H1 (cell line): ENCODE measurements at regions not wholly inside any gene's neighbourhood (a gene's known extent, or its start where the extent isn't known, plus 50 kb on each side); places are given as distances from the start of the nearest gene placed in this dataset.

Experiments
- CTCF ChIA-PET: fragments of 300-600 bp; sonication (Branson Sonifier 250); formaldehyde crosslinking; loops from one replicate; lab custom pipeline; 2021; ENCODE audit not compliant: partially characterized antibody; lab: Charles Lee
- POLR2A ChIA-PET: fragments of 300-600 bp; sonication (Branson Sonifier 250); formaldehyde crosslinking; loops from one replicate; lab custom pipeline; 2021; ENCODE audit warnings: inconsistent platforms; ENCODE audit not compliant: partially characterized antibody; lab: Charles Lee
- DNase-seq, 2 experiments: peaks; one replicate each; pipeline versions ENCODE4 v3.0.0 to v3.0.0-alpha.2; 2010 to 2022; ENCODE audit warnings: low spot score in 2 of 2, low read depth in 1 of 2, mixed read lengths in 1 of 2
- FAIRE-seq: peaks from 2 replicates; lab custom pipeline; 2011; peaks lifted over from hg19 to GRCh38; lab: Jason Lieb, UNC
- H2AFZ ChIP-seq: 2 replicates; pipeline ENCODE4 v1.8.1; 2012; ENCODE audit warnings: low read length, inconsistent platforms
- H2AK5ac ChIP-seq: 2 replicates; pipeline ENCODE4 v1.6.1; 2013; ENCODE audit warnings: low read depth, low read length
- H2BK120ac ChIP-seq: replicated peaks from 2 replicates; pipeline ENCODE3; 2013; ENCODE audit warnings: low read depth, low read length, inconsistent platforms
- H2BK12ac ChIP-seq: 2 replicates; pipeline ENCODE4 v1.6.1; 2013; ENCODE audit warnings: low read depth, low read length
- H2BK15ac ChIP-seq: 2 replicates; pipeline ENCODE4 v1.6.1; 2013; ENCODE audit warnings: low read length
- H2BK20ac ChIP-seq: 2 replicates; pipeline ENCODE4 v1.6.1; 2013; ENCODE audit warnings: low read length
- H2BK5ac ChIP-seq: 2 replicates; pipeline ENCODE4 v1.6.1; 2013; ENCODE audit warnings: low read depth, low read length
- H3K14ac ChIP-seq: 2 replicates; pipeline ENCODE4 v1.6.1; 2013; ENCODE audit warnings: inconsistent platforms; ENCODE audit not compliant: insufficient read length
- H3K18ac ChIP-seq: 2 replicates; pipeline ENCODE4 v1.6.1; 2013; ENCODE audit warnings: low read length; ENCODE audit errors: extremely low read depth
- H3K23ac ChIP-seq: 2 replicates; pipeline ENCODE4 v1.6.1; 2013; ENCODE audit warnings: inconsistent platforms; ENCODE audit not compliant: insufficient read length
- H3K23me2 ChIP-seq: 2 replicates; pipeline ENCODE4 v1.6.1; 2013; ENCODE audit warnings: low read depth, low read length
- H3K27ac ChIP-seq: 2 replicates; pipeline ENCODE4 v1.6.1; 2011; ENCODE audit warnings: low read depth, low read length, inconsistent platforms
- H3K27me3 ChIP-seq, 4 experiments: replicated peaks in 1 of 4; 1 replicate in 1 of 4; 2 replicates in 3 of 4; pipeline versions ENCODE4 v1.6.1 to v1.8.1; 2011 to 2013; ENCODE audit warnings: low read length in 3 of 4, mild to moderate bottlenecking in 3 of 4, inconsistent platforms in 2 of 4, mixed read lengths in 2 of 4, moderate library complexity in 1 of 4; ENCODE audit not compliant: control insufficient read depth in 3 of 4, insufficient read depth in 3 of 4; ENCODE audit errors: extremely low read depth in 1 of 4
- H3K36me3 ChIP-seq, 4 experiments: 2 replicates each; pipeline versions ENCODE4 v1.6.1 to v1.8.1; 2011 to 2013; ENCODE audit warnings: mild to moderate bottlenecking in 4 of 4, low read length in 3 of 4, moderate library complexity in 2 of 4, control low read depth in 1 of 4, inconsistent platforms in 1 of 4; ENCODE audit not compliant: insufficient read depth in 4 of 4, control insufficient read depth in 2 of 4
- H3K4ac ChIP-seq: replicated peaks from 2 replicates; pipeline ENCODE3; 2013; ENCODE audit warnings: low read length, low read depth, mixed read lengths, inconsistent platforms; ENCODE audit not compliant: insufficient read length
- H3K4me1 ChIP-seq, 4 experiments: replicated peaks in 1 of 4; 1 replicate in 1 of 4; 2 replicates in 3 of 4; pipeline versions ENCODE4 v1.6.1 to v1.8.1; 2011 to 2013; ENCODE audit warnings: low read length in 3 of 4, inconsistent platforms in 2 of 4, mixed read lengths in 1 of 4; ENCODE audit not compliant: insufficient read depth in 4 of 4, control insufficient read depth in 3 of 4
- H3K4me2 ChIP-seq, 2 experiments: 2 replicates each; pipeline versions ENCODE4 v1.6.1 to v1.8.1; 2011 to 2013; ENCODE audit warnings: low read depth in 2 of 2, low read length in 2 of 2, control low read depth in 1 of 2, inconsistent platforms in 1 of 2, mild to moderate bottlenecking in 1 of 2; ENCODE audit not compliant: insufficient read depth in 1 of 2
- H3K4me3 ChIP-seq, 4 experiments: fragments of 200-600, 300-600 bp in 1 of 4; sonication (generic), shearing (Covaris generic), sonication (Bioruptor Twin) in 1 of 4; 2 replicates each; pipeline versions ENCODE4 v1.5.1 to v1.8.1; 2011 to 2016; ENCODE audit warnings: low read length in 4 of 4, low read depth in 3 of 4, control low read depth in 2 of 4, inconsistent platforms in 2 of 4, mild to moderate bottlenecking in 2 of 4, mixed read lengths in 1 of 4, moderate library complexity in 1 of 4; ENCODE audit not compliant: insufficient read depth in 2 of 4; ENCODE audit errors: extremely low read depth in 1 of 4
- H3K56ac ChIP-seq: replicated peaks from 2 replicates; pipeline ENCODE3; 2013; ENCODE audit warnings: low read depth, mild to moderate bottlenecking, mixed read lengths, low read length, inconsistent platforms; ENCODE audit not compliant: insufficient read length
- H3K79me1 ChIP-seq: 2 replicates; pipeline ENCODE4 v1.6.1; 2013; ENCODE audit warnings: low read depth, low read length, control low read depth
- H3K79me2 ChIP-seq, 2 experiments: 2 replicates each; pipeline versions ENCODE4 v1.6.1 to v1.8.1; 2012 to 2013; ENCODE audit warnings: low read length in 2 of 2, mild to moderate bottlenecking in 2 of 2, inconsistent platforms in 1 of 2; ENCODE audit not compliant: insufficient read depth in 2 of 2, control insufficient read depth in 1 of 2
- H3K9ac ChIP-seq, 4 experiments: replicated peaks in 1 of 4; 1 replicate in 1 of 4; 2 replicates in 3 of 4; pipeline versions ENCODE4 v1.6.1 to v1.8.1; 2011 to 2013; ENCODE audit warnings: low read depth in 3 of 4, low read length in 3 of 4, control low read depth in 2 of 4, mild to moderate bottlenecking in 2 of 4, moderate library complexity in 2 of 4, inconsistent platforms in 1 of 4; ENCODE audit errors: extremely low read depth in 1 of 4
- H3K9me3 ChIP-seq, 2 experiments: 2 replicates each; pipeline versions ENCODE4 v1.6.1 to v1.8.1; 2012 to 2013; ENCODE audit warnings: mild to moderate bottlenecking in 2 of 2, moderate library complexity in 2 of 2, control low read depth in 1 of 2, inconsistent platforms in 1 of 2, low read depth in 1 of 2, low read length in 1 of 2, mixed read lengths in 1 of 2; ENCODE audit not compliant: insufficient read depth in 2 of 2
- H4K20me1 ChIP-seq, 2 experiments: replicated peaks in 1 of 2; 2 replicates each; pipeline versions ENCODE3 to v1.8.1; 2011 to 2013; ENCODE audit warnings: inconsistent platforms in 2 of 2, low read length in 2 of 2, mild to moderate bottlenecking in 1 of 2; ENCODE audit not compliant: insufficient read depth in 2 of 2, control insufficient read depth in 1 of 2
- H4K5ac ChIP-seq: 2 replicates; pipeline ENCODE4 v1.6.1; 2013; ENCODE audit warnings: low read length, low read depth, mixed read lengths, inconsistent platforms; ENCODE audit not compliant: insufficient read length
- H4K8ac ChIP-seq: 2 replicates; pipeline ENCODE4 v1.8.0; 2013; ENCODE audit warnings: mild to moderate bottlenecking, moderate library complexity, low read length, inconsistent platforms; ENCODE audit not compliant: insufficient read depth; ENCODE audit errors: extremely low read depth
- H4K91ac ChIP-seq: replicated peaks from 2 replicates; pipeline ENCODE3; 2013; ENCODE audit warnings: low read length, mixed read lengths, inconsistent platforms; ENCODE audit not compliant: insufficient read length
- CTBP2 ChIP-seq: IDR thresholded peaks from 2 replicates; pipeline ENCODE4 v1.7.0; 2011; ENCODE audit warnings: borderline replicate concordance, mild to moderate bottlenecking, moderate library complexity, mixed read lengths, low read length; ENCODE audit not compliant: insufficient read depth, insufficient read length
- EGR1 ChIP-seq: IDR thresholded peaks from 2 replicates; pipeline ENCODE4 v1.6.1; 2011; ENCODE audit warnings: low read depth, low read length, borderline replicate concordance
- KDM1A ChIP-seq: fragments of 200-600, 300-600 bp; sonication (generic); IDR thresholded peaks from 2 replicates; pipeline ENCODE4 v1.7.1; 2016; ENCODE audit warnings: mild to moderate bottlenecking, low read length, borderline replicate concordance
- MAFK ChIP-seq: IDR thresholded peaks from 2 replicates; pipeline ENCODE4 v1.6.1; 2012; ENCODE audit warnings: low read depth, mild to moderate bottlenecking, improper control_type of control experiment, low read length
- SP4 ChIP-seq: IDR thresholded peaks from 2 replicates; pipeline ENCODE4 v1.6.1; 2012; ENCODE audit warnings: low read length, inconsistent platforms
- YY1 ChIP-seq: IDR thresholded peaks from 2 replicates; pipeline ENCODE4 v1.6.1; 2011; ENCODE audit warnings: low read depth, mild to moderate bottlenecking, low read length
- WGBS, 2 experiments: shearing (Covaris generic) in 1 of 2; methylation state at CpG; one replicate each; pipeline versions ENCODE4 v1.1.6 to v1.1.7; 2013 to 2015; ENCODE audit warnings: low lambda C conversion rate in 2 of 2, mixed read lengths in 2 of 2, inconsistent platforms in 1 of 2, low coverage in 1 of 2, missing lambda C conversion rate in 1 of 2; ENCODE audit not compliant: insufficient replicate concordance in 2 of 2, insufficient coverage in 1 of 2, insufficient read length in 1 of 2; ENCODE audit errors: extremely low coverage in 1 of 2, missing lambda C conversion rate in 1 of 2; 5-methylcytosine and 5-hydroxymethylcytosine counted together
- TF ChIP-seq, protein P1 (sequence below): IDR thresholded peaks from 2 replicates; pipeline ENCODE4 v1.6.1; 2012; ENCODE audit warnings: low read length, inconsistent platforms
- TF ChIP-seq, protein P2 (sequence below): IDR thresholded peaks from 2 replicates; pipeline ENCODE4 v1.6.1; 2012; ENCODE audit warnings: inconsistent platforms
- TF ChIP-seq, protein P3 (sequence below), 3 experiments: IDR thresholded peaks; 1 replicate in 2 of 3; 2 replicates in 1 of 3; pipeline versions ENCODE4 v1.5.1 to v1.6.1; 2011; ENCODE audit warnings: low read length in 3 of 3, mild to moderate bottlenecking in 3 of 3, inconsistent platforms in 2 of 3, low read depth in 1 of 3, moderate library complexity in 1 of 3; ENCODE audit not compliant: insufficient read depth in 1 of 3; ENCODE audit errors: control extremely low read depth in 1 of 3

DNA sequence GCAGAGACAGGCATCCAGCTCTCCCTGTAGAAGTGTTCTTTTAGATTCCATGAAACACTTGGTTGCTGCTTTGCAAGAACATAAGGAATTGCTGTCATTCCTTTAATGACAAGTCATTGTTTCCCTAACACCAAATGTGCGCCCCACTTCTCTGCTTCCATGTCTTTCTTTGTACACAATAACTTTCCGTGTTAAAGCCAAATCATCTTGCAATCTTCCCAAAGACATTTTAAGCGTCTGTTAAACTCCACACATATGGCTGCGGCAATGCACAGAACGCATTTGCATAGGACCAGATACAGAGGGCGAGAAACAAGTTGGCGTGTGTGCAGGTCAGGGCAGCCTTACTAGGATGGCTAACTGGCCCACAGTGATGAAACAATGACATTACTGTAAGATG is 399.3 kb upstream of the PRKCQ start:
- Histone ChIP-seq H3K27me3 (no peaks in the 10 kb centered on the region), H3K56ac (no peak overlapping the region), H3K4ac (no peak overlapping the region), H3K23ac (no peak overlapping the region), H3K36me3 (no peaks in the 10 kb centered on the region), H3K27ac (no peak overlapping the region), H4K8ac (no peak overlapping the region), H2BK12ac (no peak overlapping the region), H2BK15ac (no peak overlapping the region), H3K9me3 (no peaks in the 10 kb centered on the region), H3K18ac (no peak overlapping the region), H3K79me2 (no peaks in the 10 kb centered on the region), H3K4me2 (no peak overlapping the region), H3K4me3 (no peak overlapping the region), H2BK5ac (no peak overlapping the region), H3K23me2 (no peaks in the 10 kb centered on the region), H4K5ac (no peak overlapping the region), H2AK5ac (no peak overlapping the region), H3K4me1 (peaks cover 0 to 10% (median 0%) of the 10 kb centered on the region in 4 experiments; a peak in 1 of 7 replicates), H2BK120ac (no peak overlapping the region), H3K79me1 (no peaks in the 10 kb centered on the region), H4K20me1 (no peaks in the 10 kb centered on the region), H2AFZ (no peak overlapping the region), H3K9ac (no peak overlapping the region), H3K14ac (no peak overlapping the region), H4K91ac (no peak overlapping the region), H2BK20ac (no peak overlapping the region)
- ChIA-PET CTCF (interaction anchor here (0.9 kb wide), 1 partner anchor 76 kb away, joined by 3 read pairs; no protein-coding TSS in a partner anchor), POLR2A (interaction anchor here (0.7 kb wide), 1 partner anchor 9 kb away, joined by 3 read pairs; no protein-coding TSS in a partner anchor)
- no peak for FAIRE-seq
- DNase-seq, result no peak
- 83% methylated on average over 7 of the region's 7 CpGs; no CpG with 5 or more reads in 1 of the 2 experiments for WGBS, 2 experiments
- no peak for TF ChIP-seq KDM1A
- TF ChIP-seq, protein P1, sequence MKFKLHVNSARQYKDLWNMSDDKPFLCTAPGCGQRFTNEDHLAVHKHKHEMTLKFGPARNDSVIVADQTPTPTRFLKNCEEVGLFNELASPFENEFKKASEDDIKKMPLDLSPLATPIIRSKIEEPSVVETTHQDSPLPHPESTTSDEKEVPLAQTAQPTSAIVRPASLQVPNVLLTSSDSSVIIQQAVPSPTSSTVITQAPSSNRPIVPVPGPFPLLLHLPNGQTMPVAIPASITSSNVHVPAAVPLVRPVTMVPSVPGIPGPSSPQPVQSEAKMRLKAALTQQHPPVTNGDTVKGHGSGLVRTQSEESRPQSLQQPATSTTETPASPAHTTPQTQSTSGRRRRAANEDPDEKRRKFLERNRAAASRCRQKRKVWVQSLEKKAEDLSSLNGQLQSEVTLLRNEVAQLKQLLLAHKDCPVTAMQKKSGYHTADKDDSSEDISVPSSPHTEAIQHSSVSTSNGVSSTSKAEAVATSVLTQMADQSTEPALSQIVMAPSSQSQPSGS, result no peak
- TF ChIP-seq, protein P2, sequence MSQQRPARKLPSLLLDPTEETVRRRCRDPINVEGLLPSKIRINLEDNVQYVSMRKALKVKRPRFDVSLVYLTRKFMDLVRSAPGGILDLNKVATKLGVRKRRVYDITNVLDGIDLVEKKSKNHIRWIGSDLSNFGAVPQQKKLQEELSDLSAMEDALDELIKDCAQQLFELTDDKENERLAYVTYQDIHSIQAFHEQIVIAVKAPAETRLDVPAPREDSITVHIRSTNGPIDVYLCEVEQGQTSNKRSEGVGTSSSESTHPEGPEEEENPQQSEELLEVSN, result no peak
- no peak for TF ChIP-seq CTBP2
- TF ChIP-seq MAFK, result no peak
- TF ChIP-seq, protein P3, sequence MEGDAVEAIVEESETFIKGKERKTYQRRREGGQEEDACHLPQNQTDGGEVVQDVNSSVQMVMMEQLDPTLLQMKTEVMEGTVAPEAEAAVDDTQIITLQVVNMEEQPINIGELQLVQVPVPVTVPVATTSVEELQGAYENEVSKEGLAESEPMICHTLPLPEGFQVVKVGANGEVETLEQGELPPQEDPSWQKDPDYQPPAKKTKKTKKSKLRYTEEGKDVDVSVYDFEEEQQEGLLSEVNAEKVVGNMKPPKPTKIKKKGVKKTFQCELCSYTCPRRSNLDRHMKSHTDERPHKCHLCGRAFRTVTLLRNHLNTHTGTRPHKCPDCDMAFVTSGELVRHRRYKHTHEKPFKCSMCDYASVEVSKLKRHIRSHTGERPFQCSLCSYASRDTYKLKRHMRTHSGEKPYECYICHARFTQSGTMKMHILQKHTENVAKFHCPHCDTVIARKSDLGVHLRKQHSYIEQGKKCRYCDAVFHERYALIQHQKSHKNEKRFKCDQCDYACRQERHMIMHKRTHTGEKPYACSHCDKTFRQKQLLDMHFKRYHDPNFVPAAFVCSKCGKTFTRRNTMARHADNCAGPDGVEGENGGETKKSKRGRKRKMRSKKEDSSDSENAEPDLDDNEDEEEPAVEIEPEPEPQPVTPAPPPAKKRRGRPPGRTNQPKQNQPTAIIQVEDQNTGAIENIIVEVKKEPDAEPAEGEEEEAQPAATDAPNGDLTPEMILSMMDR (IDR thresholded peaks at IDR 0.05; ENCODE audit: control extremely low read depth in 1 of 3, insufficient read depth in 1 of 3, low read depth in 1 of 3, low read length in 3 of 3), result no peak
- no peak for TF ChIP-seq EGR1
- TF ChIP-seq SP4, result no peak
- no peak for TF ChIP-seq YY1
